GM19240 (cell line): ENCODE measurements at regions not wholly inside any gene's neighbourhood (a gene's known extent, or its start where the extent isn't known, plus 50 kb on each side); places are given as distances from the start of the nearest gene placed in this dataset.
A peak's percentile ranks its signal among the peaks of the same experiment; 100 is the strongest.

Experiments used
- DNase-seq: peaks from one replicate; pipeline ENCODE4 v3.0.0; 2011; ENCODE audit warnings: low spot score; ENCODE audit not compliant: insufficient read length

DNA sequence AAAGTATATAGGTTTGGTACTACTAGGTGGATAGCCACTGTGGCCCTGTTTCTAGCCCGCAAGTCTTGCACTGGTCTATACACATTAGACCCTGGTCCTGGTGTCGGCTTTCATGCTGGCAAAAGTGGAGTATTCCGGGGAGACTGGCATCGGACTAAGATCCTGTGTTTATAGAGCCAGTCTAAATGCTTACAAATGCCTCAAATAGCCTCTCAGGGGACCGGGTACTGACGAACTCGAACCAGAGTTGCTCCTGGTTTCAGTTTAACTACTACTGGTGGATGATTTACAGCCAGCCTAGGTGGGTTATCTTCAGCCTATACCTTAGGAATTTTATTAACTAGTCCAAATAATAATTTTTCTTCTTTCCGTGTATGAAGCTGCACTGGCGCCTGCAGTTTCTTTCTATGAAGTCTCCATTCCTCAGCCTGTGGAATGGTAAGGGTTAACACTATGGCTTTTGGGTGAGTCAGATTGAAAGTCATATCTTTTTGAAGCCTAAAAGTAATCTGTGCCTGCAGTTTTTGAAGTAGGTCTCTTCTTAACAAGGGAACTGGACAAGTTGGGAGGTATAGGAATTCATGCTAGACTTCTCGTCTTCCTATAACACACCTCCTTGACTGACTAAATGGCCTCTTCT is 51.3 kb downstream of the OR10H4 start:
- DNase-seq = no peak

DNA sequence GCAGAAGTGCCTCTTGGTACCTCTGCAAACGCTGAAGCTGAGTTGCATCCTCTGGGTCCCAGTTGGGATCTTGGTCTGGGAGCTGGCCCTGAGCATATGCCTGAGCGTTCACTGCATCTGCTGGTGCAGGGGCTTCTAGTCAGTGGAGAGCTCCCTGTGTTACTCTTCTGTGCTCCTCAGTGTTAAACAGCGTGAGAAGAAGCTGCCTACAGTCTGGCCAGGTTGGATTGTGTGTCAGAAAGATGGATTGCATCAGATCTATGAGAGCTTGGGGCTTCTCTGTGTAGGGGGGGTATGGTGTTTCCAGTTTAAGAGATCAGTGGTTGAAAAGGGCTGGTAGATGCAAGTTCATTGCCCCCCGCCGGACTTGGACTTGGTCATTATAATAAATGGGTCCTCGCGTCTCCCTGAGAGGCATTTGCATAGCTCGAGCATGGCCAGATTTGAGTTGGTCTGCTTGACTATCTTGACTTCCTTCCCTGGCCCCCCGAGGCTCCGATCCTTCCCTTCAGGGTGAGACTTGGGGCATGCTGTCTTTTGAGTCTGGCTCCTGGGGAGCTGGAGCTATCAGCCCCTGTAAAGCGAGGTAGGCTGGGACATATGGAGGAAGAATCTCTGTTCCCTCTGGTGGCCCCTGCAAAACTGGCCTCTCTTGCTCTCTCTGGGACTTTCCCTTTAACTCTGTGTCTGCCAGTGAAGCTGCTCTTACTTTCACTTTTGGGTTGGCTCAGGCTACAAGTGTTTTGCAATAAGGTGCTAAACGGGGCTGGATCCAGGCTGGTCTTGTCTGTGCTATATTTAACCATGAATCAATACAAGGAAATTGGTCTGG is 52.9 kb downstream of the OR10H4 start:
- DNase-seq = peak; percentile 75

DNA sequence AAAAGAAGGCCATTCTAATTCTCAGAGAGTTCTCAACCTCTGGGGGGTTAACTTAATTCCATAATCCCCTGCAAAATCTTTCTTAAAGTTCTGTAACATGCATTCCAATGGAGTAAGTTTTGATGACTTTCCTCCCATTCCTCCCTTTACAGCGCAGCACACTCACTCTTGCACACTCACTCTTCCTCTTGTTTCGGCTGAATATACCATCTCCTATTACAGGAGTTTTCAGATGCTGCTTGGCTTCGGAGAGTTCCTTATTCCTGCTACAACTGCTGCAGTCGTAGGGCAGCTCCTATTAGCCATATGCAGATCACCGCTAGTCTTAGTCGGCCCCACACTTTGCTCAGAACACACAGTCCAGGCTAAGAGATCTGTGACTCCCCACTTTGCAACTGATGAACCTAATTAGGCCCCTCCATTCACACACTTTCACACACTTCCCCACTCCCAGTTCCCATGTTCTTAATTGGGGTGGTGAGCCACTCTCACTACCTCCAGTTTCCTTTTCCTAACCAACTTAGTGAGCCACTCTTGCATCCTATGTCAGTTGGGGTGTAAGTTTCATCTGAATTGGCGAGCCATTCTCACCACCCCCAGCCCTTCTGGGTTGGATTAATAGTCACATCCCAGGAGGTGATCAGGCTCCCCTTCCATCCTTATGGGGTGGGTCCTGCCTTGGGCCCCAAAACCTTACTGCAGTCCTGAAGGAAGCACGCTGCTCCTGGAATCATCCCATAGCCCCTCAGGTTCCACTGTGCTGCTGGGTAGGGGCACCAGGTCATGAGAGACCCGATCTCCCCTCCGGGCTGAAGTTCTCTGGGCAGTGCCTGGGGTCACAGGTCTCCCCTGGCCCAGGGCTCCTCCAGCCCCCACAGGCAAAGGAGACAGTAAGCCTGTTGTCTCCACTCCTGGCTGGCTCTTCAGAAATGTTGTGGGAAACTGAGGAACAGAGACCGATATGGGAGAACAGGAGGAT is 53.9 kb downstream of the OR10H4 start:
- DNase-seq = no peak

DNA sequence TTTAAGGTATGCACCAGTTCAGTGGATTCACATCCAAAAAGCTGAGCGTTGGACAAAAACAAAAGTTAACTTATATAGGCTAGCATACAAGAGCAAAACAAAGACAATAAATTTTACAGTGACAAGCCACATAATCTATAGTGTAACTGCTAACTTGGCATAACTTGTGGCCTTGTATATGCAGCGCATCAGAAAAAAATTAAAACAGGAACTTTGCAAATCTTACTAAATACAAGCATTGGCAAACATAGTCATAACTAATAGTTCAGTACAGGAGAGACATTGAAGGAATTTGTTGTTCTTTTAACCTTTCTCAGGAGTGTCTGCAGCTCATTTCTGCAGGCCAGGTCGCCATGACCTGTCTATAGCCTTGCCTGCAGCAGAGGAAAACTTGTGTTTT is 54.6 kb downstream of the OR10H4 start:
- DNase-seq = no peak

DNA sequence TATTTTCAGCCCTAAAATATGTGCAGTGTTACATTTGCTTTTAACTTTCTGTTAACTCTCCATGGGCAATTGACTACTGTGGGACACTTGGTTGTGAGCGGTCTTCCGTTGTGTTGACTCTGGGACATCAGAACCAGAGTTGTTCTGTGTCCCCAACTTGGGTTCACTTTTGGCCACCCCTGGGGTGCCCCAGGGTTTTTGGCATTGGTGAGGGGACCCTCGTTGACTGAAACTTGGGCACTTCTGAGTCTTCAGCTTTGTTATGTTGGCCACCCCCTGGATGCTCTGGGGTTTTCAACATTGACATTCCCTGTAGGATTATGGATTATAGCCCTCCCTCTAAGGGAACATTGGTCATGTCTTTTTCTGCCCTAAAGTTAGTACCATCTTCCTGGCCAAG is 57.1 kb downstream of the OR10H4 start:
- no peak for DNase-seq

DNA sequence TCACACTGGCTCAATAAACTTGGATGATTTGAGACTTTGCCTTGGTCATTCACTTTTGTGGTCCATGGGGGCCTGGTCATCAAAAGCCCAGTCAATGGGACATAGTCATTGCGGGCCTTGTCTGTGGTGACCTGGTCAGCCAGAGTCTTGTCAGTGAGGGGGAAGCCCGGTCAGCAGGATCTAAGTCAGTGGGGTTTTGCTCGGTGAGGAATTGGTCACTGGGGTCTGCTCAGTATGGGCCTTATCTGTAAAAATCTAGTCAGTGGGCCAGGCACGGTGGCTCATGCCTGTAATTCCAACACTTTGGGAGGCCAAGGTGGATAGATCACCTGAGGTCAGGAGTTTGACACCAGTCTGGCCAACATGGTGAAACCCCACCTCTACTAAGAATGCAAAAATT is 63.7 kb upstream of the TPM4 start:
- no peak for DNase-seq

DNA sequence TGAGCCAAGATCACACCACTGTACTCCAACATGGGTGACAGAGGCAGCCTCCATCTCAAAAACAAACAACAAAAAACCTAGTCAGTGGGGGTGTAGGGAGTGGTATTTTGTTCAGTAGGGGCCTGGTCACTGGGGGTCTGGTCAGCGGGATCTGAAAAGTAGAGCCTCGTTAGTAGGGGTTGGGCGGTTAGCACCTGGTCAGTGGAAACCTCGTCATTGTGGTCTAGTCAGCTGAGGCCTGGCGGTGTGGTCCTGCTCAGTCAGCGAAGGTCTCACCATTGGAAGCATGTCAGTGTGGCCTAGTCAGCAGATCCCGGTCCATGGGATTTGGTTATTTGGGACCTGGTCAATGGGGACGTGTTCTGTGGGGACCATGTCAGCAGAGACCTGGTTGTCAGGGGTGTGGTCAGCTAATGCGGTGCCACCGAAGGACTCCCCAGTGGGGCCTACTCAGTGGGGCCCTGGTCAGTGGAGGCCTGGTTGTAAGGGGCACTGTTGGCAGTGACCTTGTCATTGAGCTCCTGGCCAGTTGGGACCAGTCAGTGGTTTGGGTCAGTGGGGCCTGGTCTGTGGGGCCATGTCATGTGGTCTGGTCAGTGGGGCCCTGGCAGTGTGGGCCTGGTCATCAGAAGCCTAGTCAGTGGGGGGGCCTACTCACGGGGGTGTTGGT is 63.0 kb upstream of the TPM4 start:
- DNase-seq = no peak

DNA sequence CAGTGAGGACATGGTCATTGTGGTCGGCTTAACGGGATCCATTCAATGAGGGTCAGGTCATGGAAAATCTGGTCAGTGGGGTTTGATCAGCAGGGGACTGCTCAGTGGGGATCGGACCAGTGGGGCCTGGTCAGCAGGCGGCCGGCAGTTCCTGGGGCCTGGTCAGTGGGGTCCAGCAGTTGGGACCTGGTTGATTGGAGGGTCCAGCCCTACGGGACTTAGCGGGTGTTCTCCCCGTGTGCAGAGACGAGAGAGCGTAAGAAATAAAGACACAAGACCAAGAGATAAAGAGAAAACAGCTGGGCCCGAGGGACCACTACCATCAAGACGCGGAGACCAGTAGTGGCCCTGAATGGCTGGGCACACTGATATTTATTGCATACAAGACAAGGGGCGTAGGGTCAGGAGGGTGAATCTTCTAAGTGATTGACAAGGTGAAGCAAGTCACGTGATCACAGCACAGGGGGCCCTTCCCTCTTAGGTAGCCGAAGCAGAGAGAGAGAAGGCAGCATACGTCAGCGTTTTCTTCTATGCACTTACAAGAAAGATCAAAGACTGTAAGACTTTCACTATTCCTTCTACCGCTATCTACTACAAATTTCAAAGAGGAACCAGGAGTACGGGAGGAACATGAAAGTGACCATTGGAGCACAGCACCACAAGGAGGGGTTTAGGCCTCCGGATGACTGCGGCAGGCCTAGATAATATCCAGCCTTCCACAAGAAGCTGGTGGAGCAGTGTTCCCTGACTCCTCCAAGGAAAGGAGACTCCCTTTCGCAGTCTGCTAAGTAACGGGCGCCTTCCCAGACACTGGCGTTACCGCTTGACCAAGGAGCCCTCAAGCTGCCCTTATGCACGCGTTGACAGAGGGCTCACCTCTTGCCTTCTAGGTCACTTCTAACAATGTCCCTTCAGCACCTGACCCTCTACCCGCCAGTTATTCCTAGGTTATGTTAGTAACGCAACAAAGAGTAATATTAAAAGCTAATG is 62.1 kb upstream of the TPM4 start:
- DNase-seq = no peak

DNA sequence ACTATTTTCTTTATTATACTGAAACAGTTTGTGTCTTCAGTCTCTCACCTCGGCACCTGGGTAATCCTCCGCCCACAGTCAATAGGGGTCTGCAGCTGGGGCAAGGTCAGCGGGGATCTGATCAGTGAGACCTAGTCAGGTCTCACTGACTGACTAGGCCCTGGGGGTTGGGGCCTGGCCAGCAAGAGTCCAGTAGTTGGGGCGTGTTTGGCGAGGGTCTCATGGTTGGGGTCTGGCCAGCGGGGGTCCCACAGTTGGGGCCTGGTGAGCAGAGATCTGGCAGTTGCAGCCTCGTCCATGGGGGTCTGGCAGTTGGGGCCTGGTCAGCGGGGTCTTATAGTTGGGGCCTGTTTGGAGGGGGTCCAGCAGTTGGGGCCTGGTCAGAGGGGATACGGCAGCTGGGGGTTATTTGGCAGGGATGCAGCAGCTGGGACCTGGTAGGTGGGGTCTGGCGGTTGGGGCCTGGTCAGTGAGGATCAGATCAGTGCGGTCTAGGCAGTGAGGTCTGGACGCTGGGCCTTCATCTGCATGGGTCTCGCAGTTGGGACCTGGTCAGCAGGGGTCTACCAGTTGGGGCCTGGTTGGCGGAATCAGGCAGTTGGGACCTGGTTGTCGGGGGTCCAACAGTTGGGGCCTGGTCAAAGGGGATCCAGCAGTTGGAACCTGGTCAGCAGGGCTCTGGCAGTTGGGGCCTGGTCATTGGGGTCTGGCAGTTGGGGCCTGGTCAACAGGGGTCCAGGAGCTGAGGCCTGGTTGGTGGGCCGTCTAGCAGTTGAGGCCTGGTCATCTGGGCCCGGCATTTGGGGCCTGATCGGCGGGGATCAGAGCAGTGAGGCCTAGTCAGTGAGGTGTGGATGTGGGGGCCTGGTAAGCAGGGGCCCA is 61.1 kb upstream of the TPM4 start:
- DNase-seq = no peak

DNA sequence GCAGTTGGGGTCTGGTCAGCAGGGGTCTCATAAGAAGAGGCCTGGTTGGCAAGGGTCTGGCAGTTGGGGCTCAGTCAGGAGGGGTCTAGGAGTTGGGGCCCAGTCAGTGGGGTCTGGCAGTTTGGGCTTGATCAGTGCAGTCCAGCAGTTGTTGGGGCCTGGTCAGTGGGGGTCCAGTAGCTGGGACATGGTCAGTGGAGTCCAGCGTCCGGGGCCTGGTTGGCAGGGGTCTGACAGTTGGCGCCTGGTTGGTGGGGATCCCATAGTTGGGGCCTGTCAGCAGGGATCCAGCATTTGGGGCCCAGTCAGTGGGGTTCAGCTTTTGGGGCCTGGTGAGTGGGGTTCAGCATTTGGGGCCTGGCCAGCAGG is 60.5 kb upstream of the TPM4 start:
- no peak for DNase-seq

DNA sequence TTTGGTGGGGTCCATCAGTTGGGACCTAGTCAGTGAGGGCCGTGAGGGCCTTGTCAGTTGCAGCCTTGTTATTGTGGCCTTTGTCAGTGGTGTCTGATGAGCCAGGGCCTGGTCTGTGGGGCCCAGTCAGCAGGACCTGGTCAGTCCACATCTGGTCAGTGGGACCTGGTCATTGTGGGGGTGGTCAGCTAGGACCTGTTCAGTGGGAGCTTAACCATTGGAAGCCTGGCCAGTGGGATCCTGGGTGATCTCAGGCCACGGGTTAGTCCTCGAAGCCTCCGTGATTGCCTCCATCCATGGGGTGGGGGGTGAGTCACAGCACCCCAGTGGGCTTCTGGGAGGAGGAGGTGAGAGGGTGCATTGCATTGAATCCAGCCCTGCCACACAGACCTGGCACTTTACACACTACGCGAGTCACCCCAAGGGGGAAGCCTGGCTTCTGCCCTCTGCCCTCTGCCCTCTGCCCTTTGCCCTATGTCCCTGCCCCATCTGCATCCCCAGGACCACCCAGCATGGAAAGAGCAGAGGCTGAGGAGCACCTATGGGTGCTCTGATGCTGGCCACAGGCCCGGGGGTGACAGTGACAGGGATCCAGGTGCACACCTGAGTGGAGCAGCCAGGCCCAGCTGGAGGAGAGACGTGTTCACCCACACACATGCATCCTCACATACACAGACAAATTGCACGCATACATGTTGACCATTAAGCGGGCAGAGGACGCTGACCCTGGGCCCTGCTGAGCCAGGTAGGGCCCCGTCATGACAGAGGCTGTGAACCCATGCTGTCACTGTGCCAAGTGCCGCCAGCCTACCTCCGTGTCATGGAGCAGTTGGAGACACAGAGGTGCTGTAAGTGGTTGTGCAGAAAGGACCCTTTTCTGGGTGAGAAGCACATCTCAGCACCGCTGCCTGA is 59.8 kb upstream of the TPM4 start:
- DNase-seq = no peak

DNA sequence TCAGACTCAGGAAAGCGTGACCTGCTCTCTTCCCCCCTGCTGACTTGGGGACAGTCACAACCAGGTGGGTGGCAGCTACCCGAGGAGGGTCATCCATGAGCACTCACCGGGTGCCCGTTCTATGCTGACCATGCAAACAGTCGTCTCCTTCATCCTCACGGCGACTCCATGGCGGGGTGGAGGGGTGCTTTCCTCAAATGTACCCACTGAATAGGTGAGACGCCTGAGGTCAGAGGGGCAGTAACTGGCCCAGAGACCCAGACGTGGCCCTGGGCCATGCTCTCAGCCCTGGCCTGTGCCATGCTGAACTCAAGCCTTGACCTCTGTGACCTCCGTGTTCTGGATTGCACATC is 59.2 kb upstream of the TPM4 start:
- no peak for DNase-seq

DNA sequence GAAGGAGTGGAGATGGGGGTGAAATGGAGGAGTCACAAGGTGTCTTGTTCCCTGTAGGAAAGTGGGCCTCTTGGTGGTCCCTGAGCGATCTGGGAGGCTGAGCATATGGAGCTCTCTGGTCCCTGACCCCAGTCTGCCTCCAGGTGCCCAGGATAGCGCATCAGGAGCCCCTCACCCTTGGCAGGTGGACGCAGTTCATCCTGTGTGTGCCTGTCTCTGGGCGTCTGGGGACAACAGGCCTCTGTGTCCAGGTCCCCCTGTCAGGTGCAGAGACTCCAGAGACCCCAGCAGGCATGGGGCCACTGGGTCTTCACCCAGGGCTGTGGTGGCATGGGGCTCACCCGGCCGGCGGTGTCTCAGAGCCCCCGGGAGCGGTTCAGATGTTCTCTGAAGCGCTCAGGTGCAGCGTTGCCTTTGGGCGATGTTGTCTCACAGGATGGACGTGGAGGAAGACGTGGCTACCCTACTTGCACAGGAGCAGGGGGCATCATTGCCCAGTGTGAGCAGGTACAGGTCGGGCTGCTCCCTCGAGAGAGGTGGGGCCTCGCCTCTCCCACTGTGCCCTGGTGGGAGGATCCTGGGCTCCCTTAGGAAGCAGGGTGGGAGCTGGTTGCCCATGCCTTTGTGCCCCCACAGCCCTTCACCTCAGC is 58.1 kb upstream of the TPM4 start:
- no peak for DNase-seq

DNA sequence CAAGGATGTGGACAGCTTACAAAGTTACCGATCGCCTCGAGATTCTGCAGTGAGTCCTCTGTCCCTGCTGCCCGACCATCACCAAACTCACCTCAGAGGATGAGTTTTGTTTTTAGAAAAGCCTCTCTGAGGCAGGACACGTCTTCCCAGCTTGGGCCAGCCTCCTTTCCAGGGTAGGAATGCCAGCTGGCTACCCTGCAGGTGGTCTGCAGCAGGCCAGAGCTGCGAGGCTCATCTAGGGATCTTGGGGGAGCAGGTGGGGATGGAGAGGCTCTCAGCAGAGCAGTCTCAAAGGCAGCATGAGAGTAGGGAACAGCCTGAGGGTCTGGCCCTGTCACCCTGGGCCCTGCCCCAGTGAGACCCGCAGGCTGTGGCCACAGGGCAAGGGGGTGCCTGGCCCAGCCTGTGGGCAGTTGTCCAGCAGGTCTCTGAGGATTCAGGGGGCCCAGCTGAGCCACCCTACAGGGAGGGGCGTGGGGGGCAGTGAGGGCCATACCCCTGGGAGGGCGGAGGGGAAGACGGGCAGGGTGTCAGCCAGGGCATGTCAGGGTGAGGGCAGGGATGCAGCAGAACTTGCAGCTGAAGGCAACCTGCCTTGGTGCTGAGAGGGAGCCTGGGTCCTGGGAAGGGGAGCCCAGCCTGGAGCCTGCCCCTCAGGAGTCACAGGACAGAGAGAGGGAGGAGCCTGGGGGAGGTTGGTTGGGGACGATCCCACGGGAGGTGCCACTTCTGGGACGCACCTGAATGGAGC is 57.3 kb upstream of the TPM4 start:
- no peak for DNase-seq

DNA sequence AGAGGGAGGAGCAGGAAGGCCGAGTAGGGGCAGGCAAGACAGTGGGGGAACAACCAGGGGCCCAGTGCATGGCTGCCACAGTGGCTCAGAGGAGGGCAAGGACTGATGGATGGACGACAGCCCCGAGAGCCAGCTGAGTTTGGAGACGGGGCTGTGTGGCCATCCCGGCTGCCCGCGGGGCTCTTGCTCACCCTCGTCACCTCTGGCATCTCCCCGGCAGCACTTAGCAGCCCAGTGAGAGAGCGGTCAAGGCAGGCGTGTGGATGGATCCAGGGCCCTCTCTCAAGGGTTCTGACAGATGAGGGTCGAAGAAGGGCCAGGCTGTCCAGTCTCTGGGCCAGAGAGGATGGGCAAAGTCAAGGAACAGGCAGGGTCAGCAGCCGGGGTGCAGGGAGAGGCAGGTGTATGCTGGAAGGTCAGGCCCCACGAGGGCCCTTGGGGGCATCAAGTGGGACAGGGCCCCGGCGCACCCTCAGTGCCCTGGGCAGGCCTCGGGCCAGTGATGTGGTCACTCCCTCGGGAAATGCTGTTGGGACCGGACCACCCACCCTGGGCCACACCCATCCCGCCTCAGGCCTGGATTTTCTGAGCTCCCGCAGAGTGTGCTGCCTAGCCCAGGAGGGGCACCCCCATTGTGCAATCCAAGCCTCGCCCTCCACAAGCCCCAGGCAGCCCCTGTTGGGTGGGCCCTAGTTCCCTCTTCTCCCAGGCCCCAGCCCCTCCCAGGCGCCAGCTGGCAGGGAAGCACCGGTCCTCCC is 56.4 kb upstream of the TPM4 start:
- DNase-seq = no peak

DNA sequence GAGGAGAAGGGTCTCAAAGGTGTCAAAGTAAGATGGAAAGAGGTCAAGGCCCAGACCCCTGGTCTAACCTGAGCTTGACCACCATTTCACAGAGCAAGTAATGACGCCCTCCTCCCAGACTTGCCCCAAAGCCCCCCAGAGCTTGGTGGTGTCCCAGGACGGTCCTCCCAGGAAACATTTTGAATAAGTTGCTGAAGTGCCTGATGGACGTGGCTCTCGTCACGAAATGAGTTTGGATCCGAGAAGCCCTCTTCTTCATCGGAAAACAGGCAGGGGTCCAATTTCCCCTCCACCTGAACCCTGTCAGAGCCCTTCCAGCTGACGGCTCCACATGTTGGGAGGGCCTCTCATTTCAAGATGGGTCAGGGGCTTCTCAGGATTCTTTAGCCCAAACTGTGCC is 54.5 kb upstream of the TPM4 start:
- DNase-seq = no peak
